ENCODE measurements at regions not wholly inside any gene's neighbourhood (a gene's known extent, or its start where the extent isn't known, plus 50 kb on each side); places are given as distances from the start of the nearest gene placed in this dataset.
"Not testable (repeated sequence)": the region's sequence is repeated elsewhere in the genome, so short reads cannot be mapped to it uniquely, and the experiment has no call there.

GRCh38 chr6:92263864-92264263 is 1155.5 kb downstream of the EPHA7 start:
- Histone ChIP-seq H3K9ac (ENCODE audit: low read length) (no peak overlapping the region), H3K4me1 (ENCODE audit: low read length) (no peaks in the 10 kb centered on the region), H3K27me3 (ENCODE audit: low read depth, low read length) (no peaks in the 10 kb centered on the region), H4K20me1 (ENCODE audit: insufficient read depth, low read length) (no peaks in the 10 kb centered on the region), H3K4me3 (ENCODE audit: low read length) (no peak overlapping the region), H3K27ac (ENCODE audit: low read length) (no peak overlapping the region), H3K79me2 (ENCODE audit: low read length) (no peaks in the 10 kb centered on the region), H3K36me3 (replicated peaks; ENCODE audit: low read depth, low read length) (no peaks in the 10 kb centered on the region), H2AFZ (ENCODE audit: low read depth, low read length) (no peak overlapping the region), H3K9me3 (ENCODE audit: insufficient read depth, low read length) (no peaks in the 10 kb centered on the region), H3K4me2 (ENCODE audit: low read length) (no peak overlapping the region)
- no peak for TF ChIP-seq CTCF (IDR thresholded peaks at IDR 0.05; ENCODE audit: low read depth, low read length)
- no peak for TF ChIP-seq EZH2phosphoT487 (IDR thresholded peaks at IDR 0.05; ENCODE audit: low read depth)

GRCh38 chr6:92259171-92259570 is 1160.2 kb downstream of the EPHA7 start:
- no peaks in the 10 kb centered on the region for H3K79me2 ChIP-seq (ENCODE audit: low read length)
- H2AFZ ChIP-seq (ENCODE audit: low read depth, low read length): no peak overlapping the region
- H3K27ac ChIP-seq (ENCODE audit: low read length): no peak overlapping the region
- H3K9me3 ChIP-seq (ENCODE audit: insufficient read depth, low read length): no peaks in the 10 kb centered on the region
- TF ChIP-seq CTCF (IDR thresholded peaks at IDR 0.05; ENCODE audit: low read depth, low read length) (no peak), EZH2phosphoT487 (IDR thresholded peaks at IDR 0.05; ENCODE audit: low read depth) (no peak)
- H3K36me3 ChIP-seq (replicated peaks; ENCODE audit: low read depth, low read length): no peaks in the 10 kb centered on the region
- H3K27me3 ChIP-seq (ENCODE audit: low read depth, low read length): no peaks in the 10 kb centered on the region
- no peak overlapping the region for H3K4me3 ChIP-seq (ENCODE audit: low read length)
- H3K4me1 ChIP-seq (ENCODE audit: low read length): no peaks in the 10 kb centered on the region
- no peak overlapping the region for H3K4me2 ChIP-seq (ENCODE audit: low read length)
- no peak overlapping the region for H3K9ac ChIP-seq (ENCODE audit: low read length)
- H4K20me1 ChIP-seq (ENCODE audit: insufficient read depth, low read length): no peaks in the 10 kb centered on the region

- Histone ChIP-seq H3K79me2 (ENCODE audit: low read length) (no peaks in the 10 kb centered on the region), H3K27ac (ENCODE audit: low read length) (no peak overlapping the region), H3K9me3 (ENCODE audit: insufficient read depth, low read length) (no peaks in the 10 kb centered on the region), H4K20me1 (ENCODE audit: insufficient read depth, low read length) (no peaks in the 10 kb centered on the region), H3K4me3 (ENCODE audit: low read length) (no peak overlapping the region), H2AFZ (ENCODE audit: low read depth, low read length) (no peak overlapping the region), H3K4me2 (ENCODE audit: low read length) (no peak overlapping the region), H3K27me3 (ENCODE audit: low read depth, low read length) (no peaks in the 10 kb centered on the region), H3K36me3 (replicated peaks; ENCODE audit: low read depth, low read length) (no peaks in the 10 kb centered on the region), H3K9ac (ENCODE audit: low read length) (no peak overlapping the region), H3K4me1 (ENCODE audit: low read length) (no peaks in the 10 kb centered on the region)
- TF ChIP-seq EZH2phosphoT487 (IDR thresholded peaks at IDR 0.05; ENCODE audit: low read depth) (no peak), CTCF (IDR thresholded peaks at IDR 0.05; ENCODE audit: low read depth, low read length) (no peak)
Measured at GRCh38 chr6:92243315-92243714, 1176.0 kb downstream of the EPHA7 start.

- no peak for TF ChIP-seq CTCF (IDR thresholded peaks at IDR 0.05; ENCODE audit: low read depth, low read length)
- no peak for TF ChIP-seq EZH2phosphoT487 (IDR thresholded peaks at IDR 0.05; ENCODE audit: low read depth)
- Histone ChIP-seq H3K9ac (ENCODE audit: low read length) (no peak overlapping the region), H3K4me1 (ENCODE audit: low read length) (no peaks in the 10 kb centered on the region), H2AFZ (ENCODE audit: low read depth, low read length) (no peak overlapping the region), H3K9me3 (ENCODE audit: insufficient read depth, low read length) (no peaks in the 10 kb centered on the region), H3K4me3 (ENCODE audit: low read length) (no peak overlapping the region), H3K36me3 (replicated peaks; ENCODE audit: low read depth, low read length) (no peaks in the 10 kb centered on the region), H3K27ac (ENCODE audit: low read length) (no peak overlapping the region), H4K20me1 (ENCODE audit: insufficient read depth, low read length) (no peaks in the 10 kb centered on the region), H3K79me2 (ENCODE audit: low read length) (no peaks in the 10 kb centered on the region), H3K27me3 (ENCODE audit: low read depth, low read length) (no peaks in the 10 kb centered on the region), H3K4me2 (ENCODE audit: low read length) (no peak overlapping the region)
Measured at GRCh38 chr6:92231171-92231701, 1188.1 kb downstream of the EPHA7 start.

- not testable (repeated sequence) for H2AFZ ChIP-seq (ENCODE audit: low read depth, low read length); H3K27me3 ChIP-seq (ENCODE audit: low read depth, low read length); H3K9ac ChIP-seq (ENCODE audit: low read length); H3K79me2 ChIP-seq (ENCODE audit: low read length); H3K4me2 ChIP-seq (ENCODE audit: low read length); H3K27ac ChIP-seq (ENCODE audit: low read length); H3K4me3 ChIP-seq (ENCODE audit: low read length); H3K9me3 ChIP-seq (ENCODE audit: insufficient read depth, low read length); H3K36me3 ChIP-seq (replicated peaks; ENCODE audit: low read depth, low read length); H4K20me1 ChIP-seq (ENCODE audit: insufficient read depth, low read length); H3K4me1 ChIP-seq (ENCODE audit: low read length)
Measured at GRCh38 chr6:92219987-92220386, 1199.4 kb downstream of the EPHA7 start.

Data from OCI-LY3 (cell line).